ENCODE measurements at regions not wholly inside any gene's neighbourhood (a gene's known extent, or its start where the extent isn't known, plus 50 kb on each side); places are given as distances from the start of the nearest gene placed in this dataset.

DNA sequence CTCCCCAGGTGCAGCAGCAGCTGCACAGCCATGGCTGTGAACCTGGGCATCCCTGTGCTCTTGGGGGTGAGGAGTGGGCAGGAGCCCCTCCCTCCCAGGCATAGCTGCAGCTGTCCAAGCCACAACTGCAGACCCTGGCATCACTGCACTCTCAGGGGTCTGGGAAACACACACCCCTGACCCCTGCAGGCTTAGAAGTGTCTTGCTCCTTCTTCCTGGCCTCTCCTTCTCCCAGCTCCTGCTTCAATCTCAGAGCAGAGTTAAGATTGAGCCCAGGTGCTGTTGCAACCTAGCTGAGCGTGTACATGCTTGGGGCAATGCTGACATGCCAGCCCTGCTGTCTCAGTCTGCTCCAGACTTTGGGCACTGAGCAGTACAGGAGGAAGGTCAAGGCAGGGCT, 833.6 kb downstream of the FLRT2 start:
- TF ChIP-seq, protein P1, sequence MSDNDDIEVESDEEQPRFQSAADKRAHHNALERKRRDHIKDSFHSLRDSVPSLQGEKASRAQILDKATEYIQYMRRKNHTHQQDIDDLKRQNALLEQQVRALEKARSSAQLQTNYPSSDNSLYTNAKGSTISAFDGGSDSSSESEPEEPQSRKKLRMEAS (IDR thresholded peaks at IDR 0.05; ENCODE audit: insufficient read depth, insufficient read length), result no peak
- TF ChIP-seq GATA2 (IDR thresholded peaks at IDR 0.05; ENCODE audit: insufficient read depth, insufficient read length, low read depth, low read length) (no peak), JUN (IDR thresholded peaks at IDR 0.05; ENCODE audit: borderline replicate concordance, insufficient read depth, insufficient read length, low read depth) (no peak), EZH2 (IDR thresholded peaks at IDR 0.05; ENCODE audit: borderline replicate concordance, low read depth, low read length, severe bottlenecking) (no peak), POLR2A (IDR thresholded peaks at IDR 0.05; ENCODE audit: low read depth, low read length) (no peak), MYC (IDR thresholded peaks at IDR 0.05; ENCODE audit: low read depth, low read length) (no peak), POLR2AphosphoS5 (IDR thresholded peaks at IDR 0.05; ENCODE audit: insufficient read depth, low read depth, low read length) (no peak)
- TF ChIP-seq, protein P2, sequence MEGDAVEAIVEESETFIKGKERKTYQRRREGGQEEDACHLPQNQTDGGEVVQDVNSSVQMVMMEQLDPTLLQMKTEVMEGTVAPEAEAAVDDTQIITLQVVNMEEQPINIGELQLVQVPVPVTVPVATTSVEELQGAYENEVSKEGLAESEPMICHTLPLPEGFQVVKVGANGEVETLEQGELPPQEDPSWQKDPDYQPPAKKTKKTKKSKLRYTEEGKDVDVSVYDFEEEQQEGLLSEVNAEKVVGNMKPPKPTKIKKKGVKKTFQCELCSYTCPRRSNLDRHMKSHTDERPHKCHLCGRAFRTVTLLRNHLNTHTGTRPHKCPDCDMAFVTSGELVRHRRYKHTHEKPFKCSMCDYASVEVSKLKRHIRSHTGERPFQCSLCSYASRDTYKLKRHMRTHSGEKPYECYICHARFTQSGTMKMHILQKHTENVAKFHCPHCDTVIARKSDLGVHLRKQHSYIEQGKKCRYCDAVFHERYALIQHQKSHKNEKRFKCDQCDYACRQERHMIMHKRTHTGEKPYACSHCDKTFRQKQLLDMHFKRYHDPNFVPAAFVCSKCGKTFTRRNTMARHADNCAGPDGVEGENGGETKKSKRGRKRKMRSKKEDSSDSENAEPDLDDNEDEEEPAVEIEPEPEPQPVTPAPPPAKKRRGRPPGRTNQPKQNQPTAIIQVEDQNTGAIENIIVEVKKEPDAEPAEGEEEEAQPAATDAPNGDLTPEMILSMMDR (IDR thresholded peaks at IDR 0.05; ENCODE audit: extremely low read depth in 1 of 2, insufficient read depth in 1 of 2, low read depth in 1 of 2, low read length in 2 of 2), result no peak
- Histone ChIP-seq H3K27ac (ENCODE audit: insufficient read depth, low read depth, low read length) (no peak overlapping the region), H3K4me3 (replicated peaks in 1 of 3; ENCODE audit: insufficient read depth in 1 of 3, low read depth in 1 of 3, low read length in 3 of 3) (no peak overlapping the region), H3K27me3 (ENCODE audit: control insufficient read depth in 2 of 2, insufficient read depth in 2 of 2, low read length in 2 of 2) (no peaks in the 10 kb centered on the region), H3K9ac (replicated peaks; ENCODE audit: extremely low read depth, insufficient read depth, low read length) (no peak overlapping the region), H3K9me3 (replicated peaks; ENCODE audit: control insufficient read depth, insufficient read depth, low read length) (peaks cover 10% of the 10 kb centered on the region), H3K36me3 (ENCODE audit: control insufficient read depth in 2 of 2, extremely low read depth in 1 of 2, insufficient read depth in 2 of 2, low read length in 2 of 2) (no peaks in the 10 kb centered on the region), H3K79me2 (ENCODE audit: control insufficient read depth, insufficient read depth, low read length) (no peaks in the 10 kb centered on the region), H4K20me1 (replicated peaks; ENCODE audit: control insufficient read depth, extremely low read depth, insufficient read depth, low read length) (no peaks in the 10 kb centered on the region), H2AFZ (ENCODE audit: low read depth, low read length) (no peak overlapping the region), H3K4me1 (ENCODE audit: control insufficient read depth, extremely low read depth, insufficient read depth, low read length) (no peaks in the 10 kb centered on the region), H3K4me2 (ENCODE audit: insufficient read depth, low read length) (no peak overlapping the region), H3K9me1 (replicated peaks; ENCODE audit: control insufficient read depth, extremely low read depth, insufficient read depth, low read length) (no peaks in the 10 kb centered on the region)
- FAIRE-seq (no peak), DNase-seq (ENCODE audit: low read depth, low spot score) (no peak)
- dilution Hi-C loops (cut with MboI; ENCODE audit: extremely low pct_ligation_motif_present, low sequenced_read_pairs) (no loop called here), intact Hi-C loops (cut with micrococcal nuclease) (no loop called here)
- BruUV-seq (replicated peaks), result no TSS peak
- ChIA-PET CTCF (no interaction called here), POLR2A (no interaction called here)
